ENCODE measurements at regions not wholly inside any gene's neighbourhood (a gene's known extent, or its start where the extent isn't known, plus 50 kb on each side); places are given as distances from the start of the nearest gene placed in this dataset.

DNA sequence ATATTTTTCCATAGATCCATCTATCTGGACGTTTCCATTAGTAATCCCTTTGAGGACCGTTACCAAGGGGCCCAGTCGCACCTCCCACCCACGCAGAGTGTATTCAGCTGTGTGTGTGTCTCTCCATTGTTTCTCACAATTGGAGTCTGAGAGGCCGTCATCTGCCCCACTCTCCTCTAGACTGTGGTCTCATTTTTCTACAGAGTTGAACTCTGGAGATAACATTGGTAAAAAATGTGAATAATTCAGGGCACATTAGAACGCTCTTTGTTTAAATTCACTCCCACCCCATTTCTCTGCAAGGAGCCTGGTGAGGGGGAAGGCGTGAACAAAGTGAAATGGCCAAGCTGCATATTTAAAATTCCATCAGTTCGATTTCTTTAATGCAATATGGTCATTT lies 333.1 kb upstream of the MAF start:
- TF ChIP-seq CTCF (conservative IDR thresholded peaks at IDR 0.05; ENCODE audit: low read length) (no peak), EZH2phosphoT487 (IDR thresholded peaks at IDR 0.05; ENCODE audit: borderline replicate concordance) (no peak)
- H3K4me2 ChIP-seq (ENCODE audit: low read depth, low read length, poor library complexity, severe bottlenecking): no peak overlapping the region
- H3K9me3 ChIP-seq (ENCODE audit: insufficient read depth, low read depth, low read length): no peaks in the 10 kb centered on the region
- no peak overlapping the region for H2AFZ ChIP-seq (ENCODE audit: low read length)
- H3K36me3 ChIP-seq (ENCODE audit: insufficient read depth, low read length): no peaks in the 10 kb centered on the region
- no peak overlapping the region for H3K4me3 ChIP-seq (ENCODE audit: low read length, poor library complexity, severe bottlenecking)
- no peaks in the 10 kb centered on the region for H3K27me3 ChIP-seq (ENCODE audit: insufficient read depth, low read length, poor library complexity, severe bottlenecking)
- H3F3A ChIP-seq (ENCODE audit: low read depth): no peaks in the 10 kb centered on the region
- H3K79me2 ChIP-seq (ENCODE audit: insufficient read depth, low read length): no peaks in the 10 kb centered on the region
- no peaks in the 10 kb centered on the region for H4K20me1 ChIP-seq (ENCODE audit: insufficient read depth, low read length, poor library complexity, severe bottlenecking)
- H3K9ac ChIP-seq (ENCODE audit: low read depth, low read length, poor library complexity, severe bottlenecking): no peak overlapping the region
- no peaks in the 10 kb centered on the region for H3K4me1 ChIP-seq (ENCODE audit: insufficient read depth, low read length, poor library complexity, severe bottlenecking)
- no peaks in the 10 kb centered on the region for H3K9me2 ChIP-seq (replicated peaks; ENCODE audit: low read depth, low read length)

DNA sequence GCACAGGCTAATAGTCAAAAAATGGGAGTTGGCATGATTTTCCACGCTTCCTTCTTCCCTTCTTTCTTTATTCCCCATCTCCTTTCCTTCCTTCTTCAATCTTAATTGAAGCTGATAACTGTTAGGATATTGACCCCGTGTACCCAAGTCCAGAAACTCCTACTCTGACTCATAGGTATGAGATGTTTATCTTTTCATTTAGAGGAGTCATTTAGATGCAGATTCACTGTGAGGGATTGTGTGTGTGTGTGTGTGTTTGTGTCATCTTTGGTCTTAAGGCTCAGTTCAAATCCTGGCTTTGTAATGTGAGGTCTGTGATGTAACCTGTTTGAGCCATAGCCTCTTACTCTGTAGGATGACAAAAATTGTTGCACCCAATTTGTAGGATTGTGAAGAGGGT lies 332.0 kb upstream of the MAF start:
- H3K4me1 ChIP-seq (ENCODE audit: insufficient read depth, low read length, poor library complexity, severe bottlenecking): no peaks in the 10 kb centered on the region
- H3K9me2 ChIP-seq (replicated peaks; ENCODE audit: low read depth, low read length): no peaks in the 10 kb centered on the region
- no peak overlapping the region for H2AFZ ChIP-seq (ENCODE audit: low read length)
- no peaks in the 10 kb centered on the region for H3K27me3 ChIP-seq (ENCODE audit: insufficient read depth, low read length, poor library complexity, severe bottlenecking)
- no peaks in the 10 kb centered on the region for H3K9me3 ChIP-seq (ENCODE audit: insufficient read depth, low read depth, low read length)
- TF ChIP-seq CTCF (conservative IDR thresholded peaks at IDR 0.05; ENCODE audit: low read length): no peak
- no peak for TF ChIP-seq EZH2phosphoT487 (IDR thresholded peaks at IDR 0.05; ENCODE audit: borderline replicate concordance)
- no peaks in the 10 kb centered on the region for H4K20me1 ChIP-seq (ENCODE audit: insufficient read depth, low read length, poor library complexity, severe bottlenecking)
- no peak overlapping the region for H3K4me2 ChIP-seq (ENCODE audit: low read depth, low read length, poor library complexity, severe bottlenecking)
- no peaks in the 10 kb centered on the region for H3K36me3 ChIP-seq (ENCODE audit: insufficient read depth, low read length)
- H3K9ac ChIP-seq (ENCODE audit: low read depth, low read length, poor library complexity, severe bottlenecking): no peak overlapping the region
- no peak overlapping the region for H3K4me3 ChIP-seq (ENCODE audit: low read length, poor library complexity, severe bottlenecking)
- no peaks in the 10 kb centered on the region for H3F3A ChIP-seq (ENCODE audit: low read depth)
- no peaks in the 10 kb centered on the region for H3K79me2 ChIP-seq (ENCODE audit: insufficient read depth, low read length)

- H3K9me3 ChIP-seq (ENCODE audit: insufficient read depth, low read depth, low read length): no peaks in the 10 kb centered on the region
- no peaks in the 10 kb centered on the region for H4K20me1 ChIP-seq (ENCODE audit: insufficient read depth, low read length, poor library complexity, severe bottlenecking)
- H3K4me3 ChIP-seq (ENCODE audit: low read length, poor library complexity, severe bottlenecking): no peak overlapping the region
- no peaks in the 10 kb centered on the region for H3K79me2 ChIP-seq (ENCODE audit: insufficient read depth, low read length)
- no peak overlapping the region for H3K4me2 ChIP-seq (ENCODE audit: low read depth, low read length, poor library complexity, severe bottlenecking)
- no peak overlapping the region for H2AFZ ChIP-seq (ENCODE audit: low read length)
- no peak overlapping the region for H3K9ac ChIP-seq (ENCODE audit: low read depth, low read length, poor library complexity, severe bottlenecking)
- H3K9me2 ChIP-seq (replicated peaks; ENCODE audit: low read depth, low read length): no peaks in the 10 kb centered on the region
- no peak for TF ChIP-seq CTCF (conservative IDR thresholded peaks at IDR 0.05; ENCODE audit: low read length)
- no peak for TF ChIP-seq EZH2phosphoT487 (IDR thresholded peaks at IDR 0.05; ENCODE audit: borderline replicate concordance)
- H3F3A ChIP-seq (ENCODE audit: low read depth): no peaks in the 10 kb centered on the region
- H3K4me1 ChIP-seq (ENCODE audit: insufficient read depth, low read length, poor library complexity, severe bottlenecking): no peaks in the 10 kb centered on the region
- H3K27me3 ChIP-seq (ENCODE audit: insufficient read depth, low read length, poor library complexity, severe bottlenecking): no peaks in the 10 kb centered on the region
- H3K36me3 ChIP-seq (ENCODE audit: insufficient read depth, low read length): no peaks in the 10 kb centered on the region
These were observed 331.2 kb upstream of the MAF start for GRCh38 chr16:79931721-79932120.
